SK-N-SH (cell line): ENCODE measurements at regions not wholly inside any gene's neighbourhood (a gene's known extent, or its start where the extent isn't known, plus 50 kb on each side); places are given as distances from the start of the nearest gene placed in this dataset.

ENCODE experiments used
- CTCF ChIA-PET: fragments of 300-600, 350-600 bp; formaldehyde crosslinking; extraction: SDS; loops from one replicate; lab custom pipeline; 2021; lab: Yijun Ruan, JAX
- POLR2A ChIA-PET: fragments of 350-600 bp; sonication (Branson Sonifier 250); formaldehyde crosslinking; extraction: SDS; loops from one replicate; lab custom pipeline; 2020; ENCODE audit warnings: antibody characterized with exemption, inconsistent platforms; lab: Yijun Ruan, JAX
- DNase-seq: peaks from one replicate; pipeline ENCODE4 v3.0.0; 2012
- H2AFZ ChIP-seq: fragments of 200-600 bp; sonication (generic); 2 replicates; pipeline ENCODE4 v1.8.1; 2016; ENCODE audit warnings: antibody characterized with exemption, mild to moderate bottlenecking, low read depth
- H3F3A ChIP-seq: fragments of 200-600 bp; sonication (generic); replicated peaks from 2 replicates; pipeline ENCODE3; 2016; ENCODE audit warnings: antibody characterized with exemption, mild to moderate bottlenecking; ENCODE audit not compliant: insufficient read depth
- H3K27ac ChIP-seq, 2 experiments: fragments of 200-500 bp in 1 of 2; fragments of 200-600 bp in 1 of 2; sonication (Bioruptor generic) in 1 of 2; sonication (generic), shearing (Covaris generic) in 1 of 2; 2 replicates each; pipeline versions ENCODE4 v1.5.1 to v1.6.1; 2014 to 2016; ENCODE audit warnings: low read depth in 2 of 2, inconsistent platforms in 1 of 2, low read length in 1 of 2, mild to moderate bottlenecking in 1 of 2, mixed read lengths in 1 of 2
- H3K27me3 ChIP-seq: fragments of 200-600 bp; sonication (generic), shearing (Covaris generic); 2 replicates; pipeline ENCODE4 v1.6.1; 2016; ENCODE audit warnings: mixed run types; ENCODE audit not compliant: insufficient read depth
- H3K36me3 ChIP-seq, 2 experiments: fragments of 200-500 bp in 1 of 2; fragments of 200-600 bp in 1 of 2; sonication (Bioruptor generic) in 1 of 2; sonication (generic) in 1 of 2; replicated peaks in 1 of 2; 2 replicates each; pipeline versions ENCODE3 to v1.5.1; 2014 to 2016; ENCODE audit warnings: low read length in 1 of 2, mild to moderate bottlenecking in 1 of 2; ENCODE audit not compliant: insufficient read depth in 2 of 2, control insufficient read depth in 1 of 2
- H3K4me1 ChIP-seq, 2 experiments: fragments of 200-500 bp in 1 of 2; fragments of 200-600 bp in 1 of 2; sonication (Bioruptor generic) in 1 of 2; sonication (generic), shearing (Covaris generic) in 1 of 2; 2 replicates each; pipeline versions ENCODE4 v1.5.1 to v1.6.1; 2014 to 2016; ENCODE audit warnings: low read depth in 1 of 2, low read length in 1 of 2, mixed run types in 1 of 2; ENCODE audit not compliant: insufficient read depth in 2 of 2, control insufficient read depth in 1 of 2
- H3K4me2 ChIP-seq: fragments of 200-600 bp; sonication (generic), shearing (Covaris generic); 2 replicates; pipeline ENCODE4 v1.6.1; 2017; ENCODE audit warnings: mixed run types
- H3K4me3 ChIP-seq, 2 experiments: fragments of 200-500 bp in 1 of 2; fragments of 200-600 bp in 1 of 2; sonication (Bioruptor generic) in 1 of 2; sonication (generic), shearing (Covaris generic) in 1 of 2; 2 replicates each; pipeline versions ENCODE4 v1.5.1 to v1.8.1; 2014 to 2016; ENCODE audit warnings: low read depth in 2 of 2, inconsistent platforms in 1 of 2, low read length in 1 of 2, mild to moderate bottlenecking in 1 of 2, mixed read lengths in 1 of 2, moderate library complexity in 1 of 2
- H3K79me2 ChIP-seq: fragments of 200-600 bp; sonication (generic); 2 replicates; pipeline ENCODE4 v1.8.1; 2017; ENCODE audit warnings: mild to moderate bottlenecking; ENCODE audit not compliant: insufficient read depth
- H3K9ac ChIP-seq: fragments of 200-600 bp; sonication (generic); 2 replicates; pipeline ENCODE4 v1.6.1; 2017; ENCODE audit warnings: mixed run types
- H3K9me2 ChIP-seq: fragments of 200-600 bp; sonication (generic); 2 replicates; pipeline ENCODE4 v1.6.1; 2017; ENCODE audit warnings: mixed run types
- H3K9me3 ChIP-seq: fragments of 200-600 bp; sonication (generic); 2 replicates; pipeline ENCODE4 v1.6.1; 2017; ENCODE audit warnings: mixed run types, mild to moderate bottlenecking, moderate library complexity
- H4K20me1 ChIP-seq: fragments of 200-600 bp; sonication (generic); 2 replicates; pipeline ENCODE4 v1.6.1; 2017; ENCODE audit warnings: mild to moderate bottlenecking, mixed run types; ENCODE audit not compliant: insufficient read depth
- ELF1 ChIP-seq: IDR thresholded peaks from 2 replicates; pipeline ENCODE4 v1.4.0; 2012
- FOSL2 ChIP-seq: IDR thresholded peaks from 2 replicates; pipeline ENCODE4 v1.4.0; 2012; ENCODE audit warnings: low read depth, mild to moderate bottlenecking, moderate library complexity, borderline replicate concordance
- GABPA ChIP-seq: IDR thresholded peaks from 2 replicates; pipeline ENCODE4 v1.4.0; 2012; ENCODE audit warnings: low read depth, mild to moderate bottlenecking
- MAX ChIP-seq: IDR thresholded peaks from 2 replicates; pipeline ENCODE4 v1.4.0; 2012; ENCODE audit warnings: low read depth
- MEF2A ChIP-seq: IDR thresholded peaks from 2 replicates; pipeline ENCODE4 v1.4.0; 2012; ENCODE audit warnings: low read depth, borderline replicate concordance
- MXI1 ChIP-seq: IDR thresholded peaks from 2 replicates; pipeline ENCODE4 v1.6.1; 2012; ENCODE audit warnings: mild to moderate bottlenecking, low read depth, low read length, improper control_type of control experiment
- PBX3 ChIP-seq: IDR thresholded peaks from 2 replicates; pipeline ENCODE4; 2012
- POLR2AphosphoS5 ChIP-seq: IDR thresholded peaks from 2 replicates; pipeline ENCODE4 v1.6.1; 2012; ENCODE audit warnings: low read depth, low read length
- RCOR1 ChIP-seq: fragments of 150-350 bp; IDR thresholded peaks from 2 replicates; pipeline ENCODE4 v1.6.1; 2017; ENCODE audit warnings: antibody characterized with exemption, low read length
- REST ChIP-seq: IDR thresholded peaks from 2 replicates; pipeline ENCODE4 v1.6.1; 2012; ENCODE audit warnings: mild to moderate bottlenecking, low read depth, low read length, moderate library complexity
- RXRA ChIP-seq: IDR thresholded peaks from 2 replicates; pipeline ENCODE4 v1.4.0; 2012; ENCODE audit warnings: low read depth, mild to moderate bottlenecking, borderline replicate concordance
- SIN3A ChIP-seq: IDR thresholded peaks from 2 replicates; pipeline ENCODE4 v1.6.1; 2012; ENCODE audit warnings: low read depth, mild to moderate bottlenecking, low read length, moderate library complexity, borderline replicate concordance
- TCF12 ChIP-seq: IDR thresholded peaks from 2 replicates; pipeline ENCODE4 v1.4.0; 2012
- TEAD4 ChIP-seq: IDR thresholded peaks from 2 replicates; pipeline ENCODE4 v1.4.0; 2012; ENCODE audit warnings: mild to moderate bottlenecking, borderline replicate concordance; ENCODE audit not compliant: insufficient read depth
- WGBS: methylation state at CpG from one replicate; pipeline ENCODE4 v1.1.6; 2017; ENCODE audit warnings: low lambda C conversion rate; 5-methylcytosine and 5-hydroxymethylcytosine counted together
- TF ChIP-seq, protein P1 (sequence below): fragments of 200-600 bp; sonication (generic); IDR thresholded peaks from 2 replicates; pipeline ENCODE4 v1.6.1; 2017; ENCODE audit warnings: antibody characterized with exemption, mild to moderate bottlenecking, moderate library complexity
- TF ChIP-seq, protein P2 (sequence below): IDR thresholded peaks from 2 replicates; pipeline ENCODE4 v1.4.0; 2012; ENCODE audit warnings: low read depth, borderline replicate concordance

DNA sequence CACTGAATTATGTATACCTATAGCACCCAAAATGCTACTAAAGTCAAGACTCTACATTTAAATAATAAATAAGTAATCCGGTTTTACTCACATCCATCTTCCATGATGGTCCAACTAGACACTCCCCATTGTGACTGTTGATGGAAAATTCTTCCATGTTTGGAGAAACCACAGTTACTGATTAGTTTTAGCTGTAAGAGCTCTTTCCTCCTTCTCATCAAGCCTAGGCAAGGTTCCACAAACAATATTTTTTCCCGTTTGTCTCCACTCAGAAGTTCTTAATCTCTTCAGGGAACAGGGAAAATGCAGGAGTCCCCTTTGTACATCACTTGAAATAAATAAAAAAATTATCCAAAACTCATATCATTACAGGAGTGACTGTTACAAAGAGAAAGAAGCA is 70.7 kb upstream of the EDNRB start:
- ChIA-PET POLR2A (no interaction called here), CTCF (no interaction called here)
- H3K36me3 ChIP-seq = no peaks in the 10 kb centered on the region
- TF ChIP-seq MEF2A = no peak
- H3K9me3 ChIP-seq = no peaks in the 10 kb centered on the region
- no peak overlapping the region for H3K27ac ChIP-seq
- H2AFZ ChIP-seq = no peak overlapping the region
- no peak overlapping the region for H3K9ac ChIP-seq
- H4K20me1 ChIP-seq = no peaks in the 10 kb centered on the region
- no peak overlapping the region for H3K4me2 ChIP-seq
- H3K27me3 ChIP-seq = no peaks in the 10 kb centered on the region
- H3K79me2 ChIP-seq = no peaks in the 10 kb centered on the region
- H3K9me2 ChIP-seq = no peaks in the 10 kb centered on the region; the same call in 1 of the 2 replicates
- no peak overlapping the region for H3K4me3 ChIP-seq
- 29% methylated on average over 2 of the region's 2 CpGs for WGBS
- H3K4me1 ChIP-seq = no peaks in the 10 kb centered on the region
- DNase-seq = no peak
- H3F3A ChIP-seq = no peaks in the 10 kb centered on the region

DNA sequence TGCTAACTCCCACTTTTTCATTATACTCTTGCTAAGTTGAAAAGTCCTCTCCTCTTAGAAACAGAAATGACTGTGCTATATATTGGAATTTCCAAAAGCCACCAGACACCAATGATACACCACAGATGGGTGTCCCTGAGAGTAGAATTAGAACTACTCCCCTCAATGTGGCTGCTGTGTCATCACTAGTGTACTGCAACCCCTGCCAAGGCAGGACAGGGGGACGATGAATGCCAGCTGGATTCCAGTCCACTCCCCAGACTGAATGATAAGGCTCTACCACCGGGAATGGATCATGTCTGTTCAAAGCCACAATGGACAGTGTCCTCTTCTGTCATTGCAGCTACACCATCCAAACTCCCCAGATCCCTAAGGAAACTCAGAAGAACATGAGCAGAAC is 69.7 kb upstream of the EDNRB start:
- TF ChIP-seq, protein P1, sequence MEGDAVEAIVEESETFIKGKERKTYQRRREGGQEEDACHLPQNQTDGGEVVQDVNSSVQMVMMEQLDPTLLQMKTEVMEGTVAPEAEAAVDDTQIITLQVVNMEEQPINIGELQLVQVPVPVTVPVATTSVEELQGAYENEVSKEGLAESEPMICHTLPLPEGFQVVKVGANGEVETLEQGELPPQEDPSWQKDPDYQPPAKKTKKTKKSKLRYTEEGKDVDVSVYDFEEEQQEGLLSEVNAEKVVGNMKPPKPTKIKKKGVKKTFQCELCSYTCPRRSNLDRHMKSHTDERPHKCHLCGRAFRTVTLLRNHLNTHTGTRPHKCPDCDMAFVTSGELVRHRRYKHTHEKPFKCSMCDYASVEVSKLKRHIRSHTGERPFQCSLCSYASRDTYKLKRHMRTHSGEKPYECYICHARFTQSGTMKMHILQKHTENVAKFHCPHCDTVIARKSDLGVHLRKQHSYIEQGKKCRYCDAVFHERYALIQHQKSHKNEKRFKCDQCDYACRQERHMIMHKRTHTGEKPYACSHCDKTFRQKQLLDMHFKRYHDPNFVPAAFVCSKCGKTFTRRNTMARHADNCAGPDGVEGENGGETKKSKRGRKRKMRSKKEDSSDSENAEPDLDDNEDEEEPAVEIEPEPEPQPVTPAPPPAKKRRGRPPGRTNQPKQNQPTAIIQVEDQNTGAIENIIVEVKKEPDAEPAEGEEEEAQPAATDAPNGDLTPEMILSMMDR = no peak
- no peak for TF ChIP-seq GABPA
- TF ChIP-seq TEAD4 = no peak
- TF ChIP-seq MAX = no peak
- no peak for TF ChIP-seq TCF12
- no peak for TF ChIP-seq FOSL2
- no peak for TF ChIP-seq RCOR1
- no peak for TF ChIP-seq PBX3
- no peak for TF ChIP-seq REST
- TF ChIP-seq ELF1 = no peak
- no peak for TF ChIP-seq MXI1
- TF ChIP-seq, protein P2, sequence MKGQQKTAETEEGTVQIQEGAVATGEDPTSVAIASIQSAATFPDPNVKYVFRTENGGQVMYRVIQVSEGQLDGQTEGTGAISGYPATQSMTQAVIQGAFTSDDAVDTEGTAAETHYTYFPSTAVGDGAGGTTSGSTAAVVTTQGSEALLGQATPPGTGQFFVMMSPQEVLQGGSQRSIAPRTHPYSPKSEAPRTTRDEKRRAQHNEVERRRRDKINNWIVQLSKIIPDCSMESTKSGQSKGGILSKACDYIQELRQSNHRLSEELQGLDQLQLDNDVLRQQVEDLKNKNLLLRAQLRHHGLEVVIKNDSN = no peak
- no peak for TF ChIP-seq RXRA
- no peak for TF ChIP-seq SIN3A
- TF ChIP-seq POLR2AphosphoS5 = no peak
- no peaks in the 10 kb centered on the region for H3K27me3 ChIP-seq
- ChIA-PET CTCF (interaction anchor here (0.6 kb wide), 1 partner anchor 10 kb away, joined by 3 read pairs; no protein-coding TSS in a partner anchor), POLR2A (no interaction called here)
- no peaks in the 10 kb centered on the region for H3K36me3 ChIP-seq
- no peaks in the 10 kb centered on the region for H4K20me1 ChIP-seq
- no peaks in the 10 kb centered on the region; the same call in 1 of the 2 replicates for H3K9me2 ChIP-seq
- WGBS = 57% methylated on average over 2 of the region's 2 CpGs
- no peaks in the 10 kb centered on the region for H3K79me2 ChIP-seq
- H3F3A ChIP-seq = no peaks in the 10 kb centered on the region
- H3K4me2 ChIP-seq = no peak overlapping the region
- H3K4me3 ChIP-seq = no peak overlapping the region
- no peak overlapping the region for H2AFZ ChIP-seq
- H3K9me3 ChIP-seq = no peaks in the 10 kb centered on the region
- no peak overlapping the region for H3K9ac ChIP-seq
- no peak overlapping the region for H3K27ac ChIP-seq
- H3K4me1 ChIP-seq = no peaks in the 10 kb centered on the region
- DNase-seq = no peak
